Ishikawa (cell line): ENCODE measurements at regions not wholly inside any gene's neighbourhood (a gene's known extent, or its start where the extent isn't known, plus 50 kb on each side); places are given as distances from the start of the nearest gene placed in this dataset.
A peak's percentile ranks its signal among the peaks of the same experiment; 100 is the strongest.

Source experiments
- CEBPB ChIP-seq: IDR thresholded peaks from 2 replicates; pipeline ENCODE4 v1.6.1; 2012
- CREB1 ChIP-seq: IDR thresholded peaks from 2 replicates; pipeline ENCODE4 v1.6.1; 2012; ENCODE audit warnings: low read depth
- EGR1 ChIP-seq: IDR thresholded peaks from 2 replicates; pipeline ENCODE4 v1.6.1; 2012
- EP300 ChIP-seq: IDR thresholded peaks from 2 replicates; pipeline ENCODE4 v1.6.1; 2012; ENCODE audit warnings: borderline replicate concordance
- FOXM1 ChIP-seq: IDR thresholded peaks from 2 replicates; pipeline ENCODE4 v1.6.1; 2012; ENCODE audit warnings: low read depth, borderline replicate concordance
- MAX ChIP-seq: IDR thresholded peaks from 2 replicates; pipeline ENCODE4 v1.6.1; 2012
- NFIC ChIP-seq: IDR thresholded peaks from 2 replicates; pipeline ENCODE4 v1.6.1; 2012
- RAD21 ChIP-seq: IDR thresholded peaks from 2 replicates; pipeline ENCODE4 v1.6.1; 2012; ENCODE audit warnings: low read depth
- REST ChIP-seq: IDR thresholded peaks from 2 replicates; pipeline ENCODE4 v1.6.1; 2012; ENCODE audit warnings: low read depth, mild to moderate bottlenecking
- TAF1 ChIP-seq: IDR thresholded peaks from 2 replicates; pipeline ENCODE4 v1.6.1; 2012; ENCODE audit warnings: low read depth, mild to moderate bottlenecking
- TCF12 ChIP-seq: IDR thresholded peaks from 2 replicates; pipeline ENCODE4 v1.6.1; 2012; ENCODE audit warnings: low read depth
- TEAD4 ChIP-seq: IDR thresholded peaks from 2 replicates; pipeline ENCODE4 v1.6.1; 2012
- USF1 ChIP-seq: IDR thresholded peaks from 2 replicates; pipeline ENCODE4 v1.6.1; 2012
- YY1 ChIP-seq: IDR thresholded peaks from 2 replicates; pipeline ENCODE4 v1.6.1; 2012; ENCODE audit warnings: low read depth
- ZBTB7A ChIP-seq: IDR thresholded peaks from 2 replicates; pipeline ENCODE4 v1.6.1; 2012; ENCODE audit warnings: low read depth

GRCh38 chr2:204234248-204234647 lies 297.7 kb downstream of the ICOS start:
- no peak for TF ChIP-seq REST
- no peak for TF ChIP-seq TAF1
- no peak for TF ChIP-seq TCF12
- no peak for TF ChIP-seq TEAD4
- no peak for TF ChIP-seq ZBTB7A
- no peak for TF ChIP-seq CREB1
- no peak for TF ChIP-seq USF1
- TF ChIP-seq RAD21 = no peak
- TF ChIP-seq MAX = no peak
- no peak for TF ChIP-seq NFIC
- no peak for TF ChIP-seq YY1
- TF ChIP-seq EP300 = no peak
- TF ChIP-seq EGR1 = no peak
- no peak for TF ChIP-seq CEBPB
- TF ChIP-seq FOXM1 = no peak

GRCh38 chr2:204234879-204235278 lies 298.3 kb downstream of the ICOS start:
- TF ChIP-seq USF1 (0 out of 2 replicates have a peak, but pooled peaks have one; percentile 16), ZBTB7A (no peak)

- TF ChIP-seq USF1 (no peak), CREB1 (no peak), TEAD4 (no peak), REST (no peak), FOXM1 (no peak), ZBTB7A (no peak), MAX (no peak)
Observed at GRCh38 chr2:204237416-204237815, 300.9 kb downstream of the ICOS start.

- no peak for TF ChIP-seq CEBPB
- no peak for TF ChIP-seq NFIC
Observed at GRCh38 chr2:204239411-204240165, 303.0 kb downstream of the ICOS start.

- TF ChIP-seq NFIC (no peak), REST (no peak), TAF1 (no peak), EP300 (no peak), ZBTB7A (no peak), TCF12 (no peak), USF1 (no peak), EGR1 (no peak), TEAD4 (no peak), FOXM1 (no peak), RAD21 (no peak), CREB1 (no peak), CEBPB (no peak)
Observed at GRCh38 chr2:204240961-204241360, 304.3 kb upstream of the PARD3B start.
